ENCODE measurements at regions not wholly inside any gene's neighbourhood (a gene's known extent, or its start where the extent isn't known, plus 50 kb on each side); places are given as distances from the start of the nearest gene placed in this dataset.

- no peak for TF ChIP-seq ZNF18 (tag by site-specific recombination; IDR thresholded peaks at IDR 0.05)
- TF ChIP-seq CTCF (tag by site-specific recombination; IDR thresholded peaks at IDR 0.05): no peak
- TF ChIP-seq MEIS1 (CRISPR knock-in tag; IDR thresholded peaks at IDR 0.05; ENCODE audit: borderline replicate concordance): no peak
- TF ChIP-seq ZNF302 (tag by site-specific recombination; IDR thresholded peaks at IDR 0.05; ENCODE audit: low read depth): no peak
- TF ChIP-seq ZFP37 (tag by site-specific recombination; IDR thresholded peaks at IDR 0.05): no peak
- no peak for TF ChIP-seq ZNF664 (tag by site-specific recombination; IDR thresholded peaks at IDR 0.05)
- no peak for TF ChIP-seq ZNF211 (tag by site-specific recombination; IDR thresholded peaks at IDR 0.05; ENCODE audit: low read depth)
- no peak for TF ChIP-seq ZSCAN4 (tag by site-specific recombination; IDR thresholded peaks at IDR 0.05)
- no peak for TF ChIP-seq ZNF121 (tag by site-specific recombination; IDR thresholded peaks at IDR 0.05)
- TF ChIP-seq TCF7L2 (IDR thresholded peaks at IDR 0.05; ENCODE audit: borderline replicate concordance, low read depth, low read length): no peak
Observed at GRCh38 chr18:28831476-28831875, 654.5 kb upstream of the CDH2 start.
